Left lobe of liver (tissue), 2 donors: ENCODE measurements at regions not wholly inside any gene's neighbourhood (a gene's known extent, or its start where the extent isn't known, plus 50 kb on each side); places are given as distances from the start of the nearest gene placed in this dataset.
"Not testable (repeated sequence)": the region's sequence is repeated elsewhere in the genome, so short reads cannot be mapped to it uniquely, and the experiment has no call there.

Experiments
- ATAC-seq: fragments of 200-7000 bp; cut with Tn5 transposase; one replicate; pipeline ENCODE4 v1.9.1; 2020; ENCODE audit warnings: mild to moderate bottlenecking, moderate library complexity
- DNase-seq: peaks from one replicate; pipeline ENCODE4 v3.0.0-alpha.2; 2020; ENCODE audit warnings: low spot score
- donor health status: DM: no; HTN: no; CAD: no; lungs with moderate emphysema.
- donor health status: DM: no; HTN: yes; CAD: no.

- not testable (repeated sequence) for ATAC-seq, DNase-seq
These were observed 343.5 kb downstream of the TUBA3C start for GRCh38 chr13:18837986-18838629.

- DNase-seq, result not testable (repeated sequence)
These were observed 344.4 kb downstream of the TUBA3C start for GRCh38 chr13:18837179-18837745.

GRCh38 chr13:18836371-18837178, 345.0 kb downstream of the TUBA3C start:
- not testable (repeated sequence) for ATAC-seq, DNase-seq

More at GRCh38 chr13:18837179-18837745, 344.4 kb downstream of the TUBA3C start:
- not testable (repeated sequence) for ATAC-seq

GRCh38 chr13:18835754-18836153, 345.9 kb downstream of the TUBA3C start:
- not testable (repeated sequence) for DNase-seq, ATAC-seq

- DNase-seq, ATAC-seq: not testable (repeated sequence)
These were observed 356.9 kb downstream of the TUBA3C start for GRCh38 chr13:18824678-18825077.

- DNase-seq, ATAC-seq: not testable (repeated sequence)
These were observed 358.7 kb downstream of the TUBA3C start for GRCh38 chr13:18822655-18823639.

GRCh38 chr13:18773988-18774387, 407.6 kb downstream of the TUBA3C start:
- DNase-seq, ATAC-seq: not testable (repeated sequence)

GRCh38 chr13:18741696-18742095, 439.9 kb downstream of the TUBA3C start:
- not testable (repeated sequence) for DNase-seq, ATAC-seq

- ATAC-seq (no peak), DNase-seq (no peak)
These were observed 442.3 kb downstream of the TUBA3C start for GRCh38 chr13:18739310-18739709.

GRCh38 chr13:18738086-18738485, 443.5 kb downstream of the TUBA3C start:
- not testable (repeated sequence) for DNase-seq, ATAC-seq

- DNase-seq, ATAC-seq: not testable (repeated sequence)
These were observed 454.5 kb downstream of the TUBA3C start for GRCh38 chr13:18727138-18727537.

- ATAC-seq, DNase-seq: not testable (repeated sequence)
These were observed 455.1 kb downstream of the TUBA3C start for GRCh38 chr13:18726524-18726923.

GRCh38 chr13:18725242-18725822, 456.3 kb downstream of the TUBA3C start:
- not testable (repeated sequence) for DNase-seq, ATAC-seq

GRCh38 chr13:18714889-18715288, 466.7 kb downstream of the TUBA3C start:
- ATAC-seq, result no peak
- DNase-seq, result no peak

GRCh38 chr13:18710673-18711072, 471.0 kb downstream of the TUBA3C start:
- not testable (repeated sequence) for ATAC-seq

GRCh38 chr13:18706538-18706937, 475.1 kb downstream of the TUBA3C start:
- not testable (repeated sequence) for DNase-seq
- peak; percentile 53 for ATAC-seq

More at GRCh38 chr13:18710673-18711072, 471.0 kb downstream of the TUBA3C start:
- not testable (repeated sequence) for DNase-seq

GRCh38 chr13:18702464-18703247, 479.0 kb downstream of the TUBA3C start:
- not testable (repeated sequence) for DNase-seq, ATAC-seq

- ATAC-seq, result not testable (repeated sequence)
These were observed 483.3 kb downstream of the TUBA3C start for GRCh38 chr13:18698332-18698731.

GRCh38 chr13:18697851-18698250, 483.8 kb downstream of the TUBA3C start:
- not testable (repeated sequence) for ATAC-seq, DNase-seq

More at GRCh38 chr13:18698332-18698731, 483.3 kb downstream of the TUBA3C start:
- DNase-seq, result not testable (repeated sequence)
